A172 (cell line): ENCODE measurements at regions not wholly inside any gene's neighbourhood (a gene's known extent, or its start where the extent isn't known, plus 50 kb on each side); places are given as distances from the start of the nearest gene placed in this dataset.

Experiments used
- DNase-seq: peaks from one replicate; pipeline ENCODE4 v3.0.0-alpha.2; 2015; ENCODE audit warnings: low spot score

DNA sequence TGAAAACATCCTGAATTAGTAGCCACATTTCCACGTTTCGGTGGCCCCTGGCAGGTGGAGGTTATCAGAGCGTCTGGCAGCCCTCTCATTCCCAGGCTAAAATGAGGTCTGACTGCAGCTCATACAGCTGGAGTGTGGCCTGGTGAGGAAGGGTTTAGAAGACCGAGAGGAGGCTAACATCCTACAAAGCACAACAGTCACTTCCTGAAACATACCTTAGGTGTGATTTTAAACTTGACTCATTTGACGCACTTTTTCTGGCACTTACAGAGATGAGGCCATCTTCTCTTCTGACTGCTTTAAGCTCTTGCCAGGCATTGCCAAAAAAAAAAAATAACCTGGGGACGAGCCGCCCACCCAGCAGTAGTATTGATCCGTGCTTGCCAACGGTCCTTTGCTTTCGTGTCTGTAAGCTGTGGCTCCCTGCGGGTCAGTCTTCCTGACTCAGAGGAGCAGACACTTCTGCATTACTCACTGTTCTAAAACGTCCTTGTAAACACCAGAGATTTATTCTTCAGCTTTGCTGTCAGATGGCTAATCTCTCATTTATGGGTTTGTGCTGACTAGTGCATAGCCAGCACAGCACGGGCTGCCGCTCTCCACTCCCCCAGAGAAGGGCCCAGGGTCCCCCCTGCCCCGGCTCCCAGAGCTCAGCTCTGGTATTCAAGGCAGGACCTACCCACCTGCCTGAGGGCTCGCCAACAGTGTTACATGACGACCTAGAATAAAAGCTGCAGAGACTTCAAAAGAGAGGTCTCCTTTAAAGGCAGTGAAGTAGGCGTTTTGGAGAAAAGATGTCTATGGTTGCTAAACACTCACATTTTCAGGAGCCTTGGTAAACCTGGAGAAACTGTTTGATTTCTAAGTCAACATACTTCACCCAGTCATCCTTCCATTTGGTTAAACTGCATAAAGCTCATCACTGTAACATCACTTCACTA is 78.5 kb upstream of the FRMD1 start:
- DNase-seq = peak; percentile 80

DNA sequence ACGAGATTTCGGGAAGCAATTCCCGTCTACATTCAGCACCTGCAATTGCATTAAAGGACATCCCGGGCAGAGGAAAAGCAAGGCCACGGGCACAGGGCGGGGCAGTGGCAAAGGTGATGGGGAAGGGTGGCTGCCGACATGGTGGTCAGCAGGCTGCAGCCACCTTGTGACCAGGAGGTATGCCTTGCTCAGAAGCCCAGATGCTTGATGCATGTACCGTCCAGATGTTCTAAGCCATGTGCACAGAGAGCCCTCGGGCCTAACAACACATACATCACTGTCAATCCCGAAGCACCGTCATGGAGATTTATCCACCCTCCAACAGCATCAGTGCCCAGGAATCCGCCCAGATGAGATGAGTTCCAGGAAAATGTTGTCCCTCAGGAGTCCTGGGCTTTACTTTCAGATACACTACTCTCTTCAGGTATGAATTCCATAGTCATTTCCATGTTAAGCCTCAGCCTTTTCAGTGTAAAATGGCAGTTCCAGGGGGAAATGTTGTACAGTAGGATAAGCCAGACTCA is 77.8 kb upstream of the FRMD1 start:
- DNase-seq = no peak

- DNase-seq = no peak
These were observed 77.1 kb upstream of the FRMD1 start for GRCh38 chr6:168155821-168156741.

GRCh38 chr6:168155193-168155592 is 76.2 kb upstream of the FRMD1 start:
- peak; percentile 66 for DNase-seq

- DNase-seq = no peak
These were observed 75.4 kb upstream of the FRMD1 start for GRCh38 chr6:168154263-168154917.

- DNase-seq = no peak
These were observed 74.5 kb upstream of the FRMD1 start for GRCh38 chr6:168153553-168153952.

DNA sequence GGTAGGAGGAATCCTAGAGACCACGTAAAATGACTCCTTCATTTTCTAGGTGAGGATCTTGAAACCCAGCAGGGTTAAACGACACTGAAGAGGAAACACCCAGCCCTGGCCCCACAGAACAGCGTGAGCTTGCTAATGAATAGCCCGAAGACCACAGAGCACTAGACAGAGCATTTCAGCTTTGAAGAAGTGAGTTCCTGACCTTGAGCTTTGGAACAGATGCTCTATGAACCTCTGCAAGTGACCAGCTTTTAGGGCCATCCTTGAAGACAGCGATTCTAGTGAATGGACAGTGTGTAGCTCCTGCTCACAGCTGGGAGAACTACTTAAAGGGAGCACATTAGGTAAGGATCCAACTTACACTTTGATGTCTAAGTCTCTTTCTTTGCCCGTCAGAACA is 74.0 kb upstream of the FRMD1 start:
- no peak for DNase-seq

DNA sequence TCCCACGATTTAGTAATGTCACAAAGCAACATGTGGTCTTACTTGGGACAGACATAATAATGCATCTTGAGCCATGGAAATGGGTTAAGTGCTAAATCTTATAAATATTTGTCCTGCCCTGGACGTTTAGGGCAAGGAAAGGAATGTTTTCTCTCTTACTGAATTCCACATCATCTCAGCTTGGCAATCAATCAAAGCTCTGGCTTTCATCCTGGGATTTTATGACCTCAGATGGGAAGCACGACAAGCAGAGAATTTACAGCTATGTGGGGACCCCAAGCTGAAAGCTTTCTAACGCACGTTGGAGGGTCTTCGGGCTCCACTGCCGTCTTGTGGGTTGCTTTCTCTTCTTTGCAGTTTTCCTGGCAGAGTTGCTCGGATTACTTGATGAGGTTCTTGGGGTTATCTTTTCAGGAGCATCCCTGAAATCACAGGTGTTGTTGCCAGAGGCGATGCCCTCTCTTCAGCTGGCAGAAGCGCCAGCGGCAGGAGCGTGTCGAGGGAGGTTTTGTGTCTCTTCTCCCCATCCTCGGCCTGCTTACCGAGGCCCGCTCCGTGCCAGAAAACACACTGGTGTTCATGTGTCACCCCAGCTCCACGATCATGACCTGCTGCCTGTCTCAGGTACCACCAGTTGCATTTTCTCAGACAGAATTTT is 73.4 kb upstream of the FRMD1 start:
- DNase-seq = no peak

DNA sequence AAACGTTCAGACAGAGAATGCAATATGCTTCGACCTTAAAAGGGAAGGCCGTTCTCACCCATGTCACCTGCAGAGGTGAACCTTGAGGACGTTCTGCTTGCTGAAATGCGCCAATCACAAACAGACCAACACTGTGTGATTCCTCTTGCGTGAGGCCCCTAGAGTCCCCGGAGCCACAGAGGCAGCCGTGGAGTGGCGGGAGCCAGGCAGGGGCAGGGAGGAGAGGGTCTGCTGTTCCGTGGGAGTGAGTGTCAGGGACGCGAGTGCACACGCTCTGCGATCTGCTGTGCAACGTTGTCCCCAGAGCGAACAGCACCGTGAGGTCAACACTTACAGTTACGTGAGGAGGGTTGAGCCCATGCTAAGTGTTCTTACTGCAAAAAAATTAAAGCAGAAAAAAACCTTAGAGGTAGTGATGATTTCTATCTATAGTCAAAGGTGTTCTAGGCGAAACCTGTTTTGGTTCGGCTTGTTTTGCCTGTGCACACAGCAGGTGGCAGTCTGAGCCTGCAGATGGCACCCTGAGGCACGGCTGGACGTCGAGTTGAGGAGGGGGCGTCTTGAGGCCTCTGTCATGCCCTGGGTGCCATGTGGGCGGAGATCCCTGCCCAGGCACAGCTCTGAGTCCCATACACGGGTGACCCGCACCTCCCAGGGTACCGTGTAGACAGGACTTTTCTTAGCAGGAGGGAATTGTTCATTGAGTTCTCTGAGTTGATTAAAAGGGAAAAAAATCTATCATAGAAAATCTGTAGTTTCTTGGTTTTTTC is 71.7 kb upstream of the FRMD1 start:
- DNase-seq = no peak

GRCh38 chr6:168149015-168149414 is 70.0 kb upstream of the FRMD1 start:
- no peak for DNase-seq

DNA sequence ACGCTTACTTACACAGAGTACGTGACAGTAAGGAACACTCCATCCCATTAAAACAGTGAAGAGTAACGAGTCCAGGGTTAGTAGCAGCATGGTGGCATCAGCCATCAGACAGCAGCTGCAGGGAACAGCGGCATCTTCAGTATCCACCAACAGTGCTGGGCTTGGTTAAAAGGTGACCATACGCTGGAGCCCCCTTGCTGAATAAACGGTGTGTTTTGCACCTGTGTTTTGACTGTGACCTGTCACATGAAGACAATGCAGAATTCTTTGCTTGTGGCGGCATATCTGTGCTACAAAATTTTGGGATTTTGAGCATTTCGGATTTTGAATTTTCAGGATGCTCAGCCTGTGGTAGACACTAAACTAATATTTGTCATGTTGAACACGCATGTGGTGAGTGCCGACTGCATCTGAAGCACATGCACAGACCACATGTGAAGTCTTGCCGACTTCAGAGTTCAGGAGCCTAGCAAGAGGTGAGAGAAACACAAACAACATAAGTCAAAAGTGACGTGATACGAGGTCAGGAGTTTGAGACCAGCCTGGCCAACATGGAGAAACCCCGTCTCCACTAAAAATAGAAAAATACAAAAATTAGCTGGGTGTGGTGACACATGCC is 69.3 kb upstream of the FRMD1 start:
- no peak for DNase-seq

DNA sequence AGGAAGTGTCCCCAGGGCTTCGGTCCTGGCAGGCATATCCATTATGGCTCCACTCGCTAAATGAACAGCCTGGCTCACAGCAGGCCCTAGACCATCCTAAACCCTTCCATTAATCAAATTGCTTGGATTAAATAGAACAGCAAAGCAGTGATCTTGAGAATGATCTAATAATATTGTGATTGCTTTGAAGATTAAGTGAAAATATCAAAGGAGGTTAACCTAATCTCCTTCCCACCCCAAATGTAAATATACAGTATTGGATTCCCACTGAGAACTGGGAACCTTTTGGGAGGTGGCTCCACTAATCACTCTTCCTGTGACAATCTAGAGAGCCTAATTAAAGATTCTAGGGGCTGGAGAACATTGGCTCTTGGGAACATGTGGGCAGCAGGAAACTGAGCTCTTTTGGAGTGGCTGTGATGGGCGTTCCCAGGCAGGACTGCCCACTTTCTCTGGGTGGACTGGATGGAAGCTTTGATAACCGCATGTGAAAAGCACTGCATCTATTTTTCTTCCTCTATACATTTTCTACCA is 68.3 kb upstream of the FRMD1 start:
- no peak for DNase-seq

DNA sequence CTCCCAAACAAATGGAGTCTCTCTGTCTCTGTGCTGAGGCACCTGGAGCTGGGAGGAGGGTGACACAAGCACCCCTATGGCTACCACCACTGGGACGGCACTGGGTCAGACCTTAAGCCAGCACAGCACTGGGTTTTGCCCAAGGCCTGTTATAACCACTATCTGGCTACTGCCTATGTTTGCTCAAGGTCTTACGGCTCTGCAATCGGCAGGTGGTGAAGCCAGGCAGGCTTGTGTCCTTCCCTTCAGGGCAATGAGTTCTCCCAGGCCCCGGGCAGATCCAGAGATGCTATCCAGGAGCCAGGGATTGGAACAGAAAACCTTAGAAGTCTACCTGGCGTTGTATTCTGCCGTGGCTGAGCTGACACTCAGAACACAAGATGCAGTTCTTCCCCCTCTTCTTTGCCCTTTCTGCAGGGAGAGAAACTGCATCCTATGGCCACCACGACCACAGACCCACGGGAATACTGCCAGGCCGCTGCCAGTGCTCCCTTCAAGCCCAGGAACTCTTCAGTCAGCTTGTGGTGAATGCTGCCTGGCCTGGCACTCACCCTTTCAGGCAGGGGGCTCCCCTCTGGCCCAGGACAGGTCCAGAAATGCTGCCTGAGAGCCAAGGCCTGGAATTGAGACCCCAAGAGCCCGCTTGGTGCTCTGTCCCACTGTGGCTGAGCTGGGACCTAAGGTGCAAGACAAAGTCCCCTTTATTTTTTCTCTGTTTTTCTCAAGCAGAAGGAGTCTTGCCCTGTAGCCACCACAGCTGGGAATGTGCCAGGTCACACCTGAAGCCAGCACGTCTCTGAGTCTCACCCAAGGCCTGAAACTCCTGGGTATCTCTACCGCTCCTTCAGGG is 67.0 kb upstream of the FRMD1 start:
- DNase-seq = no peak

DNA sequence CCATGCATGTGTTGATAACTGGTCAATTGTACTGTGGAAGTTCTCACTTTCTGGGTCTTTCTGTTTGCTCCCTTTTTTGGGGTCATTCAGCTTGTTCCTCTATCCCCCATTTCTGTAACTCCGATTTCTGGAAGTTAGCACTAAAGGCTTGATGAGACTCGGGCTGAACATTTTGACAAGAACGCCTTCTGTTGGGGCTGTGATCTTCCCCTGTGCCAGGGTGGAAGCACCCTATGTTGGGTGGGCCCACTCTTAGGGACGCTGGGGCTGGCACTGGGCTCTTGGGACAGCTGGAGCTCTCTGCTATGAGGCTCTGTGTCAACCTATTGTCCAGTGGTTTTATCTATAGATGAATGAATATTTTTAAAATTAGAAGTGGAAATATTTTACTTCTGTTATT is 60.1 kb upstream of the FRMD1 start:
- DNase-seq = no peak

DNA sequence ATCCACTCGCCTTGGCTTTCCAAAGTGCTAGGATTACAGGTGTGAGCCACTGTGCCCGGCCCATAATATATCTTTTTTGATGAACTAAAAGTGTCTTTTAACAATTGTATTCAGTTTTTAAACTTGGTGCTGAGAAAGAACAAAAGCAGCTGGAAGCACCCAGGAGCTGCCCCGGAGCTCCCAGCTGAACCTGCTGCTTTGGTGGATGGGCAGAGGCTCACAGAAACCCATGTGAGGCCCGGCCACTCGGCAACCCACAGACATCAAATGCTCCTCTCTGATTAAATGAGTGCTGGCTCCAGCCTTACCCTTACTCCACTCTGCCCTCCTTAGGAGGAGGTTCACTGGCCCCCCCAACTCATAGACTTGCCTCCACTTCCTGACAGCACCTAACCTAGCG is 59.4 kb upstream of the FRMD1 start:
- no peak for DNase-seq

- no peak for DNase-seq
These were observed 58.0 kb upstream of the FRMD1 start for GRCh38 chr6:168137024-168137423.

GRCh38 chr6:168136622-168137021 is 57.6 kb upstream of the FRMD1 start:
- no peak for DNase-seq

DNA sequence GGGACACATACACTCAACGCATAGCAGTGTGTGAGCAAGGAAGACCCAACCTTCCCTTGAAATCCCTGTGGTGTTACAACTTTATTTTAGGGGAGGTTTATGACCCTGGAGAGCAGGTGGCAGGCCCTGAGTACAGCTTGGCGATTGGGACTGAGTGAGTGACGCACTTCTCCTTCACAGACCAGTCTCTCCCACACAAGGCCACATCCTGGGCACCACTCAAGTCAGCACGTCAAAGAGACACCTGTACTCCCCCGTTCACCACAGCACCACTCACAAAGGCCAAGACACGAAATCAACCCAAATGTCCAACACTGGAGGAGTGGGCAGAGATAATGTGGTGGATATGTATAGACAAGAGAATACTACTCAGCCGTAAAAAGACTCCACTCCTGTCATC is 57.0 kb upstream of the FRMD1 start:
- no peak for DNase-seq
